SKM-1 treated with dmso at 0.1 percent for 144 hours (cell line): ENCODE measurements at regions not wholly inside any gene's neighbourhood (a gene's known extent, or its start where the extent isn't known, plus 50 kb on each side); places are given as distances from the start of the nearest gene placed in this dataset.

ENCODE experiments used
- DNase-seq: peaks from one replicate; lab custom pipeline; 2025; ENCODE audit not compliant: unreplicated experiment; lab: John Stamatoyannopoulos, UW

DNA sequence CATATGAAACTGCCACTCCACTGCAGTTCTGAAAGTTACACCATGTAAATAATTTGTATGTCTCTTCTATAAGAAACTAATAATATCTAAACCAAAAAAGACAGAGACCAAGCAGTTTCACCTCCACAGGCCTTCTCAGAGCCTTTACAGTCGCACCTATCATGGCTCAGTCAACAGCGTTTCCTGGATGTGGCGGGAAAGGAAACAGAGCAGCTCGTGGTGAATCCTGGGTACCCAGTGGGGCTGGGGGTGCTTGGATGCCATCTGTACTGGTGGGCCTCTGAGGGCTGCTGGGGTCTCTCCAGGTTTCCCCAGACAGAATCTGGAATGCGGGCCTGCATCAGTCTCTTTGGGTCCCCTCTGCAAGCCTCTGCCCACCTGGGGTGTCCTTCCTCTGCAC is 100.2 kb upstream of the CASZ1 start:
- DNase-seq, result no peak

DNA sequence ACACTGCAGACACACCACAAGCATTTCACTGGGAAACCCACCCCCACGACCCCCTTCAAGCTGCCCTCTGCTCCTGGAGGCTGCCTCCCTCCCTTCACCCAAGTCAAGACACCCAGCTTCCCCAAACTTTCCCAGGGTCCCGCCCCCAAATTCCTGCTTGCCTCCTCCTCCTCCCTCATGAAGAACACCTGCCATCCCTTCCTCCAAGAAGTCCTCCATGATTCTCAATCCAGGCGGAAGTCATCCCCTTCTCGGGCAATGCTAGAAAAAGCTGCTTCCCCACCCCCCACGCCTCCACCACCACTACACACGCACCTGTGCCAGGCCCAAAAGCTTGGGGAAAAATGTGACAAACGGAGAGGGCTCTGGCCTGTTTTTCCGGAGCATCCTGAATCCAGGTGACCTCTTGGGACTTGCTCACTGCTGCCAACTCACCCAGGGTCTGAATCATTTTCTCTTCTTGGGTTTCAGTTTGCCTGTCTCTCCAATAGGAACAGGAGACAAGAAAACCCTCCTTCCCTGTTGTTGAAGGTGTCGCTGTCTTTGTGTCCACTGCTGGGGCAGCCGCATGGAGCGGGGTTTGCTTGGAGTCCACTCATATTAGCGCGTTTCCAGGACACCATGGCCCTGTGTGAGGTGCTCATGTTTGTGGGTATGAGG is 101.0 kb upstream of the CASZ1 start:
- DNase-seq, result no peak

DNA sequence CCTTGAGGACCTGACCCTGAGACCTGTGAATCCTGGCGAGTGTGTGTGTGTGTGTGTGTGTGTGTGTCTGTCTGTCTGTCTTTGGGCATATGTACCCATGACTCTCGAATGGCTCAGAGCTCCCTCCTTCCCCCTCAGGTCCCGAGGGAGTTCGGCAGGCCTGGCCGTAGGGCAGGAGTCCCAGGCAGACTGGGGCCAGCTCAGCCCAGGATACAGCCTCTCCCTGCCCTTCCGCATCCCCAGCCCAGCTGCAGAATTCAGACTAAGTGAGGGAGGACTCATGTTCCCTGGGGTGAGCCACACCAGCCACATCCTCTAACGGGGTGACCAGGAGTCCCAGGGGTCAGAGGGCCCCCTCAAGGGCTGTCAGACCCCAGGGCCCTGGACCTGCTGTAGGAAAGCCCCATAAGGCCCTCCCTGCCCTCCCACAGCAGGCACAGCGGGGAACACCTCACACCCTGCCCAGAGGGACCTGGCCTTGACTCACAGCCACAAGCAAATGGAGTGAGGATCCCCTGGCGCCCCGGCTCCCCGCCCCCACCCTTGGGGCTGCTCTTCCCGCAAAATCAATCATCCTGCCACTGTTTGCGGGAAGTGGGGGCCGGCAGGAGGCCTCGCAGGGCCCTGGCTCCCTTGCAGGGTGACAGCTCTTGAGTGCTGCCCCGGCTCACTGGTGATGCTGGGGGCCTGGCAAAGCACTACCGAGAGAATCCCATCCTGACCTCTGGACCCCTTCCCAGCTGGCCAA is 101.7 kb upstream of the CASZ1 start:
- DNase-seq, result no peak

DNA sequence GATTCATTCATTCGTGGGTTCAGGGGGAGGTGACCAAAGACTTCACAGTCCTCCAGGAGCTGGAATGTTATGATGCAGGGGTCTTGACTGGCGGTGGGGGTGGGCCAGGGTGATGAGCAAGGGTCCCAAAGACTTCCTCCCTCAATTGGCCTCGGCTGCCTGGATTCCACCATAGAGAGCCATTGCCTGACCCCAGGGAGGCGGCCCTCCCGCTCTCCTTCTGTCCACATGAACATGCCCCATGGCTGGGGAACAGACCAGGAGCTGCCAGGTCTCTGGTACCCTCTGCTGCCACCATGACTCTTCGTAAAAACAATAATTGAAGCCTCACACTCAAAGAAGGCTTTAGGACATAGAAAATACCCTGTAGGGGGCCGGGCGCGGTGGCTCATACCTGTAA is 102.5 kb upstream of the CASZ1 start:
- no peak for DNase-seq

DNA sequence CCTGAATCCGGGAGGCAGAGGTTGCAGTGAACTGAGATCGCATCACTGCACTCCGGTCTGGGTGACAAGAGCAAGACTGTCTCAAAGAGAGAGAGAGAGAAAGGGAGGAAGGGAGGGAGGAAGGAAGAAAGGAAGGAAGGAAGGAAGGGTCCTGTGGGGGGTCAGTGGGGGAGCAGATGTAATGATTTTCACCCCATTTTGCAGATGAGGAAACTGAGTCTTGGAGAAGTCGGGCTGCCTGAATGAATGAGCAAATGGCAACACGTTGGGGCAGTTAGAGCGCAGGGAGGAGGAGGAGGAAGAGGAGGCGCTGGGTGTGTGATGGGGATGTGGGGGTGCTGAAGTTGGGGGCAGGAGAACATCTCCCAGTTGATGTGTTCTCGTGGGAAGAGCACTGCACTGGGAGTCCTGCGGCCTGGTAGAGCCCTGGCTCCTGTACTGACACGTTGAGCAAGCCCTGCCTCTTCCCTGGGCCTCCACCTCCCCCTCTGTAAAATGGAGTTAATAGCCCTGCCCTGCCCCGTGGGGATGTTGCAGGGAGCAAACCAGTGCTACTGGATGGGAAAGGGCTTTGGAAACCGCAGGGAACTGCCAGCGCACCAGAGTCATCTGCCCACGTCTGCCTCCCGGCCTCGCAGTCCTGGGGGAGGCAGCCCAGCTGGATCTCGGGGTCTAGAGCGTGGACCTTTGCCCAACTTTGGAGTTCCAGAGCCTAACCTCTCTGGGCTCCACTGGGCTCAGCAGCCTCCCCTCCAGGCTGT is 103.2 kb upstream of the CASZ1 start:
- no peak for DNase-seq

DNA sequence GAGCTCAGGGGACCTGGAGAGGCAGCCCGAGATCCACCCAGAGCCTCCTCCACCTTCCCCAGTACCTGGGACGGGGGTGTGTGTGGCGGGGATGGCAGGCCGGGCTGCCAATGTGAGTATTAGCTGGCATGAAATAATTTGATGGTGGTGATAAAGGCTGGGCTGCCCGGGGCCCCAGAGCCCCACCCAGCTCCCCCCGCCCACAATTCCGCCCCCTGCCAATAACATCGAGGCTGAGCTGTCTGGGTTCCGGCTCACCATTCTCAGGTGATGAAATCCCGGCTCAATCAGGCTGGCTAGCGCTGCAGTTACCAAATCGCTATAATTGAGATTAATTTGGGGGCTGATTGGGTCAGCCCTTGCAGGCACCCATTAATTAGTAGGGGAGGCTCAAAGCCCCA is 103.8 kb upstream of the CASZ1 start:
- no peak for DNase-seq

DNA sequence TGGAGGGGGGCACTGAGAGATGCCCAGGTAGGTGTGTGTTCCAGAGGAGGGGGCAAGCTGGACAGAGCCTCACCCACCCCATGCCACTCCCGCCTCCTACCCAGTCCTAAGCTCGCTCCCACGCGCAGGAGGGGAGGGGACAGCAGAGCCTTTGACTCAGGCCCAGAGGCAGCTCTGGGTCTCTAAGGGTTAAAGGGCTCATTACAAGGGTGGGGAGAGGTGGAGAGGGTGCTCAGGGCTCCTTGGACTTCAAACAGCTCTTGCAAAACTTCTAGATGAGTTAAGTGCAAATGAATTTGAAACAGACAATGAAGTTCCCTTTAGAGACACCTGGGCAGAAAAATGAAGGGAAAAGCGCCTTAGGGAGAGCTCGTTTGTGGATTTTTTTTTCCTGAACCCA is 104.2 kb upstream of the CASZ1 start:
- DNase-seq, result no peak

DNA sequence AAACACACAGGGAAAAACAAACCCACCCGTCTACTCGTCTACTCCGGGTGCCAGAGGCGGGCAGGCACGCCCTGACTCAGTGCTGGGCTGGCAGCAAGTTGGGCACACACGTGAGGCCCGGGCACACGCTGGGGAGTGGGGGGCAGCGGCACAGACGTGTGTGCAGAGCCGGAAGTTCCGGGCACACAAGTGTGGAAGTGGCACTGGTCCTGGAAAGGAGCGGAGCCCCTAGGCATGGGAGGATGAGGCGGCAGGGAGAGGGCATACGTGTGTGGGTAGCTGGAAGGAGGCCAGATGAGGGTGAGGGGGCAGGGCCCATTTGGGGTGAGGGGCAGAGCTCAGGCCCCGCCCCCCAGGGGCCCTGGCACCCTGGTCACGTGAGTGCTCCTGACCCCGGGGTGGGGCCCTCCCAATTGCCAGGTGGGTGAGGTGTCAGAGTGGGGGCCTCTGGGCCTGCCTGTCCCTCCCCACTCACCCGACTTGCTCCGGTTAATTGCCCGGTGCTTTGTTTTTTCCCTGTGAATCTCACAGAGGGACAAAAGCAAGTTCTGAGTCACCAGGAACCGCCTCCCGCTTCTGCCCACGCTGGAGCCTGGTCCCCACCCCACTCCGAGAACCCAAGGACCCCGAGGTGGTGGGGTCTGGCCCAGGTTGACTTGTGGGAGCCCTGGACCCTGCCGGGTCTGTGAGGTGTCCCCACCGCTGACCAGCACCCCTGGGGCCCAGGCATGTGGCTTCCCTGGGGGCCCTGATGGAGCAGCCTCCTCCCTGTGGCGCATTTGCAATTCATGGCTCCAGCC is 104.8 kb upstream of the CASZ1 start:
- DNase-seq, result no peak

DNA sequence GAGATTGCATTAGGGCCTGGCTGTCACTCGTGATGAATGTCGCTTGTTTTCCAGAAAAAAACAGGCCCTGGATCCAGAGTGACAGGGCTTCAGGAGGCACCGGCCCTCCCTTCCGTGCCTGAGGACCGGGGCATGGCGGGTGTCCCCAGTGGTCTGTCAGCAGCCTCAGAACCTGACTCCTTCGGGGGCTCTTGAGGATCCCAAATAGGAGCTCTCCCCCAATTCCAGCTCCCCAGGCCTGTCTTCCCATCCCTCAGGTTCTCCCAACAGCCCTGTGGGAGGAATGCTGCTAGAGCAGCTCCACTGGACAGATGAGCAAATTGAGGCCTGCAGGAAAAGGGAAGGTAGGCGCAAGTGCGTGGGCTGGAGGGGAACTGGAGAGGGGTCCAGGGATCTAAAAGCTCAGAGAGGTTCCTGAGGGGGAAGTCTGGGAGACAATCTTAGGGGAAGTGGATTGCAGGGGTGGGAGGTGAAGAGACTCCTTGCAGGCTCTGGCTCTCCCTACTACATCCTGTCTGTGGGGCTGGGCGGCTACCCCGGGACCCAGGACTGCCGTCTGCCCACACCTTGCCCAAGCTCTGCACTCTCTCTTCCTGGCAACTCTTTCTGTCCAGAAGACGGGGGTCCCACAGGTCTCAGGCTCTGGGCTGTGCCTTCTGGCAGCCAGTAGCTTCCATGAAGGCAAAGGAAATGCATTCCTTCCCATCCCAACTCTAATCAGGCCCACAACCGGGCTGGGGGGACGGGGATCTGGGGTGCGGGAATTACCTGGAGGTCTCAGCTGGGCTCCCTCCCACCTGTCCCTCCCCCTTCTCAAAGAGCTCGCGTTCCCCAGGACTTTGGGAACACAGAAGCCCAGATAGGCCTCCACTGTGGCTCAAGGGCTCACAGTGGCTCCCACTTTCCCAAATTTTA is 105.7 kb upstream of the CASZ1 start:
- no peak for DNase-seq

DNA sequence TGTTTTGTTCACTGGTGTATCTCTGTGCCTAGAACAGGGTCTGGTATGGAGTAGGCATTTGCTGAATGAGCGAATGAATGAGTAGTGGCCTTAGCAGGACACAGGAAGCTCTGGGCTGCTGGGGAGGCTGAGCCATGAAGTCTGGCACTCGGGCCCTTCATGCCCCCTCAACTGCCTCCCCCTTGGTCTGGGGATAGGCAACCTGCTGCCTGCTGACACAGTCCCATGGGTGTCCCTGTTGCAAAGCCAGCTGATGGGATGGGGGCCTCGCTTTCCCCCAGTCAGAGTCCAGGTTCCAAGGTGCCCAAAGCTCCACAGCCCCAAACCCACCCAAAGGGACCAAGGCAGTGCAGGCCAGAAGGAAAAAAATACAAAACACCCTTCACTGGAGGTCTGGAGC is 107.0 kb upstream of the CASZ1 start:
- DNase-seq, result no peak

DNA sequence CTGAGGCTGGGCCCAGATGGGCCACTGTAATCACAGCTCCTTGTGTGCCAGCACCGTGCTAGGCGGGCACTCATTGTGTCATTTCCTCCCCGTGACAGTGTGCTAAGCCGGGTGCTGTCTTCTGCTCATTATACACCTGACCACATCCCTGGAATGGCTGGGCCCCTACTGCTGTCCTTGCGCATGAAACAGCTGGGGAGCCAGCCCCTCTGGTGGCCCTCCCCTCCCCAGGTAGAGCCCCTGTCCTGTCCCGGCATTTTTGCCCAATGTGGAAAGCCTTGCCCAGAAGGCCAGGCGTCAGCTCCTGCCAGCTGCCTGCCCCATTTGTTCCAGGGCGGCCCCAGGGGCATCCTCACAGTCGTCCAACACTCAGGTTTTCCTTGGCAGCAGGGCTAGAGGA is 107.4 kb upstream of the CASZ1 start:
- DNase-seq, result no peak

DNA sequence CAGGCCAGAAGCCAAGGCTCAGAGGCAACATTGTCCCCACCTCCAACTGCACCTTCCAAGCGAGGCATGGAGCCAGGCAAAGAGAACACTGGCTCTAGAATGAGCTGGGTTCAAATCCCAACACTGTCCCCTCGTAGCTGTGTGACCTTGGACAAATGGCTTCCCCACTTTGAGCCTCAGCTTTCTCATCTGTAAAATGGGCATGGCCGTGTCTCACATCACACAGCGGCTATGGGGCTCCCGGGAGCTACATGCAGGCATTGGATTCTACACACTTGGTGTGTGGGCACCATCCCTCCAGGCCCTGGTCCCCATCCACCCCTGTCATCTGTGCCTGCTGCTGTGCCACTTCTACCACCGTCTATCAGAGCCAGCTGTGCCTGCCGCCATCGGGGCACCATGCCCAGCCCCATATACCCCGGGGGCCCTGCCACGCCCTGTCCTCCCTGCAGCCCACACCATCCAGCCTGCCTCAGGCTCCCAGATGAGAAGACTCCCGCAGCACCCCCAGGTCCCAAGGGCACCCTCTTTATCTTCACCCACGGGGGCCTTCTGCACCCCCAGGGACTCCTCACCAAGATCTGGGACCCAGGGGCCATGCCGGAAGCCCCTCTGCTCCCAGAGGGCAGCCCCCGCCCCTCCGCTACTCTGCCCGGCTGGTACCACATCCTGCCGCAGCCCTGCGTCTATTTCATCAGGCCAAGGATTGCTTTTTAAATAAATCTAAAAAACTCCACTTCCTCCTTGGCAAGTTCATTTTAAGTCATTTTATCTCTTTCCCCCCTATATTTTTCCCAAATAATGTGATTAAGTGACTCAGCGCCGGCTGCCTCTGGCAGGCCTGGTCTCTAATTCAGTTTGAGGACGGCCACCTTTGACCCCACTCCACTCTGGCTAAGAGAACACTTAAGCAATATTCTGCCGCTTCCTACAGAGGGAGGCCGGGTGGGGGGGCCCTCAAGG is 107.8 kb upstream of the TARDBP start:
- DNase-seq, result no peak

DNA sequence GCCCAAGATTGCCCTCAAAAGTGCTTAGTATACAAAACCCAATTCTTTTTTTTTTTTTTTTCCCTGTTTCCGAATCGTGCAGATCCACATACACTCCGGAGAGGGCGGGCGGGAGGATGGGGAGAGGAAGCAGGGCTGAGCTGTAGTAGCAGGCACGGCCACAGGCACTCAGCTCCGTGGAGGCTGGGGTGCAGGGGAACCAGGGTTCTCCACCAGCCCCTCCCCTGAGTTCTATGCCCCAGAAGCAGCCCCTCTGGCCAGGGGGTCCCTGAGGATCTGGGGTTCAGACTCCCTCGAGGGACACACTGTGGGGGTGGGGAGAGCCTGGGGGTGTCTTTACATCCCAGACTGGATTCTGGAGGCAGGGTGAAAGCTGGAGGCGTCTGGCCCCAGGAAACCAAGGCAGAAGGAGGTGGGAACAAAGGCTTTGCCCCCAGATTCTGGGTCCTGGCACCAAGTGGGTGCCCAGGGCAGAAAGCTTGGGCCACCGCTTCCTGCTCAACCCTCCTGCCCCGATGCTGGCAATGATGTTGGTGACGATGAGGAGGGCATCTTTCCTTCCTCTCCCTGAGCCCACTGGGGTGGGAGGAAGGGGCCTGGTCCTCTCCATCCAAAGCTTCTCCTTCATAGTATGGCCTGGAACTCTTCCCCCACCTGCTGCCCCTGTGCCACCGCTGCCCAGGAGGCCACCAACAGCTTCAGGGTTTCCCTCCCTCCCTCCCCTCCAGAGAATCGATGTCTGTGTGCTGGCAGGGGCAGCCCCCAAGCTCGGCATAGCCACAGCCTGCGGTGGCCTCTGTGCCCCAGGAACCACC is 106.4 kb upstream of the TARDBP start:
- no peak for DNase-seq

DNA sequence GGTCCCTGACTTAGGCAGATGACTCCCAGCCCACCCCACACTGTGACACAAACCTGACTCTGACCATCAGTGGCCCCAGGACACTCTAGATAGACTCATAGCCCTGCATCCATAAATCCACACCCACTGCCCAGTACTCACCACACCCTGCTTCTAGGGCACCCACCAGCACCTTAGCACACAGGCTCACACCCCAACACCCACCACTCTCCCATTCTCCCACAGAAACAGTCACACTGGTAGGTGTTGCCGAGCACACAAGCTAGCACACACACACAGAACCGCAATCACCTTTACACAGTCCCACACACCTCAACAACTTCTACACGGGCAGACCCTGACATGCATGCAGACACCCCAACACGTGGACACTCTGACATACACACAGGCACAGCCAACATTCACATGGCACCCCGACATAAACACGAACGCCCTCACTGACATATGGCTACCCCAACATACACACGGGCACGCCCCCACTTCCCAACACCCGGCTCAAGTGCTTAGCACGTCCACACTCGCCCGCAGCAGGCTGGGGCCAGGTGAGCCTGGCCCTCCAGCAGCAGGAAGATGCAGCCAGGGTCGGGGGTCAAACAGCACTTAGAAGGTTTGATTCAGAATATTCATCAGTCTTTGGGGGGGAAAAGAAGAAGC is 105.5 kb upstream of the TARDBP start:
- DNase-seq, result no peak

DNA sequence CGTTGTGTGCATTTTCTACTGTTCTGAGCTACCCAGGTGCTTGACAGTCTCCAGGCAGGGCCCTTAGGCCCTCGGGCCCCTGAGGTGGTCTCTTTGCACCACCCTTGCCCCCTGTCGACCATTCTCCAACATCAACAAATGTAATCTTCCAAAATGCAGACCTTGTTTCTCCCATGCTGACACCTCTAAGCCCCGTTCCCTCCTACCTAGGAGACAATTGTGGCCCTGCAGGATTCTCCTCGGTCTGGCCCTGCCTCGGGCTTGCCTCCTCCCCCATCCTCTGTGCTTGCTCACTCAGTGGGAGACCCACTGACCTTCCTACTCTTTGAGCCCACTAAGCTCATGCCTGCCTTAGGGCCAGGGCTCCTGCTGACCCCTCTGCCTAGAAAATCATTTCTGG is 104.2 kb upstream of the TARDBP start:
- DNase-seq, result no peak

DNA sequence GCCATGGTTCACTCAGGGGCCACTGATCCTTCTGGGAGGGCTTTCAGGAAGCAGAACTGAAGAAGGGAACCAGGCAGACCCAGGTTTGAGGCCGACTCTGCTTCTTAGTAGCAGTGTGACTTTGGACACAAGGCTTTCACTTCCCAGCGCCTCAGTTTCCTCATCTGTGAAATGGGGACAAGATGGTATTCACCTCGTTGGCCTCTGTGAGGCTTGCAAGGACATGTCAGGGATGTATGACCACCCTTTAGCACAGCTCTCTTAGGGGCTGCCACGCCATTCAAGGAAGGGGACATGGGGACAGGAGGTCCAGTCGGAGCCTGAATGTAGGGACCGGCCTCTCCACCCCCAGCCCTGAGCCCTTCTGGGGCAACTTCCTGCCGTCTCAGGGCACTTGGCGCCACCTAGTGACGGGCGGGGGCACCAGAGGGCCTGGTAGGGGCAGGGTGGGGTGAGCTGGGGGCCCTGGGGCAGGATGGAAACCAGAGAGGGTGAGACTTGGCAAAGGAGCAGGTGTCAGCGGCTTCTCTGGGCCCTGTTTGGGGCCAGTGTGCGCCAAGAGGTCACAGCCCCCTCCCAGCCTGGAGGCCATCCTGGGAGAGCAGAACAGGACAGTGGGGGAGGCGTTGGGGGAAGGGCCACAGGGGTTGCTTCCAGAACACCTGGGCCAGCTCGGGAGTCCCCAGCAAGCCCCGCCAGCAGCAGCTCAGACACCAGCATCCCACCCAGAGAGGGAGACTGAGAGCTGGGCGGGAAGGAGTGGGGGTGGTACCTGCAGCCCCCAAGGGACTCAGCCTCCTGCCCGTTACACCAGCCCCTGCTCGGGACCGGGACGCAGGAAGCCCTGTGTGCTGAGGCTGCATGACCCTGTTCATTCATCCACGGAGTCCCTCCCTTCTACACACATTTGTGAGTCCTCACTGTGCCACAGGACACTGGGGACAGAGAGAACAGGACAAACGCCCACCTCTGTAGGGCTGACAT is 102.5 kb upstream of the TARDBP start:
- DNase-seq, result no peak
